Bronchial epithelial cell (primary cell): ENCODE measurements at regions not wholly inside any gene's neighbourhood (a gene's known extent, or its start where the extent isn't known, plus 50 kb on each side); places are given as distances from the start of the nearest gene placed in this dataset.
A peak's percentile ranks its signal among the peaks of the same experiment; 100 is the strongest.

Experiments used
- DNase-seq: peaks from one replicate; pipeline ENCODE4 v3.0.0-alpha.2; 2010; ENCODE audit warnings: low read depth
- FAIRE-seq: peaks from 2 replicates; lab custom pipeline; 2011; peaks lifted over from hg19 to GRCh38; lab: Jason Lieb, UNC
- H3K27me3 ChIP-seq: 2 replicates; pipeline ENCODE4 v1.5.1; 2011; ENCODE audit warnings: low read length; ENCODE audit not compliant: control insufficient read depth, insufficient read depth
- H3K36me3 ChIP-seq: 2 replicates; pipeline ENCODE4 v1.5.1; 2011; ENCODE audit warnings: low read length; ENCODE audit not compliant: control insufficient read depth, insufficient read depth
- H3K4me3 ChIP-seq: 2 replicates; pipeline ENCODE4 v1.5.1; 2011; ENCODE audit warnings: mild to moderate bottlenecking, low read depth, low read length, control low read depth
- CTCF ChIP-seq: IDR thresholded peaks from 2 replicates; pipeline ENCODE4 v1.5.1; 2011; ENCODE audit warnings: mild to moderate bottlenecking, moderate library complexity, low read length, control low read depth, inconsistent platforms; ENCODE audit not compliant: insufficient read depth, severe bottlenecking

GRCh38 chr3:154745122-154745521 is 315.1 kb upstream of the GPR149 start:
- Histone ChIP-seq H3K27me3 (no peaks in the 10 kb centered on the region), H3K4me3 (no peak overlapping the region)
- FAIRE-seq: no peak

GRCh38 chr3:154743418-154743817 is 313.4 kb upstream of the GPR149 start:
- DNase-seq: no peak
- no peak for TF ChIP-seq CTCF
- Histone ChIP-seq H3K36me3 (no peaks in the 10 kb centered on the region), H3K4me3 (no peak overlapping the region), H3K27me3 (no peaks in the 10 kb centered on the region)
- no peak for FAIRE-seq

More at GRCh38 chr3:154745122-154745521, 315.1 kb upstream of the GPR149 start:
- no peaks in the 10 kb centered on the region for H3K36me3 ChIP-seq
- no peak for DNase-seq
- no peak for TF ChIP-seq CTCF

- no peak for FAIRE-seq
- Histone ChIP-seq H3K27me3 (no peaks in the 10 kb centered on the region), H3K4me3 (no peak overlapping the region), H3K36me3 (no peaks in the 10 kb centered on the region)
- TF ChIP-seq CTCF: no peak
- no peak for DNase-seq
These were observed 304.5 kb upstream of the GPR149 start for GRCh38 chr3:154734468-154734867.

GRCh38 chr3:154730186-154730585 is 300.2 kb upstream of the GPR149 start:
- DNase-seq: peak; percentile 19
- H3K4me3 ChIP-seq: no peak overlapping the region
- peak; percentile 18 for TF ChIP-seq CTCF
- H3K36me3 ChIP-seq: no peaks in the 10 kb centered on the region
- no peaks in the 10 kb centered on the region for H3K27me3 ChIP-seq
- no peak for FAIRE-seq

- no peak for TF ChIP-seq CTCF
- DNase-seq (no peak), FAIRE-seq (no peak)
- no peaks in the 10 kb centered on the region for H3K27me3 ChIP-seq
- H3K4me3 ChIP-seq: no peak overlapping the region
- no peaks in the 10 kb centered on the region for H3K36me3 ChIP-seq
These were observed 299.8 kb upstream of the GPR149 start for GRCh38 chr3:154729741-154730140.

GRCh38 chr3:154728285-154728684 is 298.3 kb upstream of the GPR149 start:
- H3K36me3 ChIP-seq: no peaks in the 10 kb centered on the region
- no peak overlapping the region for H3K4me3 ChIP-seq
- FAIRE-seq: no peak
- no peak for DNase-seq
- H3K27me3 ChIP-seq: no peaks in the 10 kb centered on the region
- no peak for TF ChIP-seq CTCF
